HG02885 (cell line): ENCODE measurements at regions not wholly inside any gene's neighbourhood (a gene's known extent, or its start where the extent isn't known, plus 50 kb on each side); places are given as distances from the start of the nearest gene placed in this dataset.

Source experiments
- ATAC-seq: cut with Tn5 transposase; IDR thresholded peaks from one replicate; pipeline ENCODE4 v1.9.1; 2021; ENCODE audit warnings: mild to moderate bottlenecking; ENCODE audit not compliant: unreplicated experiment, poor library complexity

- no peak for ATAC-seq
These were observed 327.9 kb downstream of the AKAIN1 start for GRCh38 chr18:4869155-4869554.

GRCh38 chr18:4858379-4859127, 338.5 kb downstream of the AKAIN1 start:
- ATAC-seq: no peak

GRCh38 chr18:4854671-4855070, 342.4 kb downstream of the AKAIN1 start:
- no peak for ATAC-seq

GRCh38 chr18:4851301-4851976, 345.6 kb downstream of the AKAIN1 start:
- ATAC-seq: no peak

GRCh38 chr18:4847056-4847455, 350.0 kb downstream of the AKAIN1 start:
- no peak for ATAC-seq

GRCh38 chr18:4844320-4844719, 352.7 kb downstream of the AKAIN1 start:
- ATAC-seq: no peak

GRCh38 chr18:4843771-4844170, 353.3 kb downstream of the AKAIN1 start:
- ATAC-seq: no peak

GRCh38 chr18:4842751-4843150, 354.3 kb downstream of the AKAIN1 start:
- ATAC-seq: no peak

- no peak for ATAC-seq
These were observed 354.8 kb downstream of the AKAIN1 start for GRCh38 chr18:4842287-4842686.

- no peak for ATAC-seq
These were observed 357.4 kb downstream of the AKAIN1 start for GRCh38 chr18:4839639-4840038.

- no peak for ATAC-seq
These were observed 360.9 kb downstream of the AKAIN1 start for GRCh38 chr18:4836141-4836540.

- no peak for ATAC-seq
These were observed 365.2 kb downstream of the AKAIN1 start for GRCh38 chr18:4831791-4832375.

GRCh38 chr18:4831127-4831526, 365.9 kb downstream of the AKAIN1 start:
- no peak for ATAC-seq

GRCh38 chr18:4823091-4823490, 368.0 kb upstream of the DLGAP1 start:
- ATAC-seq: no peak

GRCh38 chr18:4821801-4822200, 366.7 kb upstream of the DLGAP1 start:
- ATAC-seq: no peak

- ATAC-seq: no peak
These were observed 362.6 kb upstream of the DLGAP1 start for GRCh38 chr18:4817665-4818064.

- ATAC-seq: no peak
These were observed 358.6 kb upstream of the DLGAP1 start for GRCh38 chr18:4813708-4814107.

GRCh38 chr18:4808891-4809290, 353.8 kb upstream of the DLGAP1 start:
- ATAC-seq: no peak

- ATAC-seq: no peak
These were observed 352.6 kb upstream of the DLGAP1 start for GRCh38 chr18:4807604-4808293.

- ATAC-seq: no peak
These were observed 351.2 kb upstream of the DLGAP1 start for GRCh38 chr18:4806331-4806730.

- no peak for ATAC-seq
These were observed 347.2 kb upstream of the DLGAP1 start for GRCh38 chr18:4802296-4802695.
